HG02870 (cell line): ENCODE measurements at regions not wholly inside any gene's neighbourhood (a gene's known extent, or its start where the extent isn't known, plus 50 kb on each side); places are given as distances from the start of the nearest gene placed in this dataset.
"Not testable (repeated sequence)": the region's sequence is repeated elsewhere in the genome, so short reads cannot be mapped to it uniquely, and the experiment has no call there.

Source experiments
- ATAC-seq: cut with Tn5 transposase; IDR thresholded peaks from one replicate; pipeline ENCODE4 v1.9.1; 2021; ENCODE audit warnings: mild to moderate bottlenecking, moderate library complexity; ENCODE audit not compliant: unreplicated experiment

DNA sequence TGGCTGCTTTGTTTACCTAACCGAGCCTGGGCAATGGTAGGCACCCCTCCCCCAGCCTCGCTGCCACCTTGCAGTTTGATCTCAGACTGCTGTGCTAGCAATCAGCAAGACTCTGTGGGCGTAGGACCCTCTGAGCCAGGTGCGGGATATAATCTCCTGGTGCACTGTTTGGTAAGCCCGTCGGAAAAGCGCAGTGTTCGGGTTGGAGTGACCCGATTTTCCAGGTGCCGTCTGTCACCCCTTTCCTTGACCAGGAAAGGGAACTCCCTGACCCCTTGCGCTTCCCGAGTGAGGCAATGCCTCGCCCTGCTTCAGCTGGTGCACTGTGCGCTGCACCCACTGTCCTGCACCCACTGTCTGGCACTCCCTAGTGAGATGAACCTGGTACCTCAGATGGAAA, 482.2 kb upstream of the SMC2 start:
- ATAC-seq, result not testable (repeated sequence)

- no peak for ATAC-seq
Observed at GRCh38 chr9:103615994-103616393, 478.1 kb upstream of the SMC2 start.

GRCh38 chr9:103617046-103617445, 477.1 kb upstream of the SMC2 start:
- ATAC-seq, result no peak

GRCh38 chr9:103625161-103625804, 468.8 kb upstream of the SMC2 start:
- ATAC-seq, result no peak

DNA sequence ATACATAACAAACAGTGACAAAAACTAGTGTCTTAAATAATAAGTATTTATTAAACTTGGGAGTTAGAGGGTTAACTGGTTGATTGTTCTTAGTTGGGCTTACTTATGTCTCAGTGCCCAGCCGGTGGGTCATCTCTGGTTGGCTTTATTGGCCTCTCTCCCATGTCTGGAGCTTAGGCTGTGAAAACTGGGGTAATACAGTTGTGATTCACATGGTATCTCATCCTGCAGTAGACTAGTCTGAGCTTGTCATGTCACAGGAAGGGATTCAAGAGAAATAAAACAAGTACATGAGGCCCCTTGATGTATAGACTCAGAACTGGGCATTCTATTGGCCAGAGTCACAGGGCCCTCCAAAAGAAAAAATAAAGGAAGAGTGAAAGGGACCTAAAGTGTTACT, 466.4 kb upstream of the SMC2 start:
- ATAC-seq, result no peak

GRCh38 chr9:103649086-103649485, 445.0 kb upstream of the SMC2 start:
- no peak for ATAC-seq

DNA sequence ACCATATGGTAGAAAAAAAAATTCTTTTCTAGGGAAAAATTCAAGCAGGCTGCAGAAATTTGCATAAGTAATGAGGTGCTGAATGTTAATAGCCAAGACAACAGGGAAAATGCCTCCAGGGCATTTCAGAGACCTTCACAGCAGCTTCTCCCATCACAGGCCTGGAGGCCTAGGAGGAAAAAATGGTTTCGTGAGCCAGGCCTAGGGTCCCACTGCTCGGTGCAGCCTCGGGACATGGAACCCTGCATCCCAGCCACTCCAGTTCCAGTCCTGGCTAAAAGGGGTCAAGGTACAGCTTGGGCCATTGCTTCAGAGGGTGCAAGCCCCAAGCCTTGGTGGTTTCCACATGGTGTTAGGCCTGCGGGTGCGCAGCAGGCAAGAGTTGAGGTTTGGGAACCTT, 436.0 kb upstream of the SMC2 start:
- no peak for ATAC-seq

GRCh38 chr9:103660830-103661229, 433.3 kb upstream of the SMC2 start:
- ATAC-seq, result no peak

DNA sequence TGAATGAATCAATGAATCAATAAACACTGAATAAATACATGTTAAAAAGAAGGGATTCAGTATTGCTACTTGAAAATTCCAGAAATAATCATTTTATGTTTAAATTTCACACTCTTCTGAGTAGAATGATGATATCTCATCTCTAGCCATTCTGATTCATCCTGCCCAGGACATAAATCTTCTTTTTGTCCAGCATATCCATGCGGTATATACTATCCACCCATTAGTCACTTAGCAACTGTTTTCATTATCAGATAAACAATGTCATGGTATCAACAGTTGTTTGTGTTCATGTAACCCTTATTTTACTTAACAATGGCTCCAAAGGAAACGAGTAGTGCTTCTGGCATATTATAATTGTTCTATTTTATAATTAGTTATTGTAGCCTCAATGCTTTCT, 432.4 kb upstream of the SMC2 start:
- ATAC-seq, result no peak

- ATAC-seq, result no peak
Observed at GRCh38 chr9:103669296-103669695, 424.8 kb upstream of the SMC2 start.

- no peak for ATAC-seq
Observed at GRCh38 chr9:103674271-103674670, 419.8 kb upstream of the SMC2 start.

DNA sequence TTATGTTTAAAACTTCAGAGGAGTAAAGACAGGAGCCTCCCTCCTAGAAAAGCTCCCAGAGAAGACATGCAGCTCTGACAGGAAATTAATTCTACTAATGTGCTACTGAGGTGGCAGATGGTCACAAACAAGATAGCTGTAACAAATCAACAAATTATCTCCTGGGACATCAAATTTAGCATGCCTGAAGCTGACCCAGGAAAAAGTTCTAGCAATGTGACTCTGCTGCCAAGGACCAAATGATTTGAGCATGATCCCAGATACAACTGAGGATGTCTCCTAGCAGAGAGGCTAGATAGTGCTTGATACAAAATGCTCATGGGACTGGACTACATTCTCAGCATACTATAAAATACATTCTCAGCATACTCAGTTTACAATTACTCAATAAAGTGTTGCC, 413.5 kb upstream of the SMC2 start:
- no peak for ATAC-seq

GRCh38 chr9:103681435-103681834, 412.7 kb upstream of the SMC2 start:
- no peak for ATAC-seq

DNA sequence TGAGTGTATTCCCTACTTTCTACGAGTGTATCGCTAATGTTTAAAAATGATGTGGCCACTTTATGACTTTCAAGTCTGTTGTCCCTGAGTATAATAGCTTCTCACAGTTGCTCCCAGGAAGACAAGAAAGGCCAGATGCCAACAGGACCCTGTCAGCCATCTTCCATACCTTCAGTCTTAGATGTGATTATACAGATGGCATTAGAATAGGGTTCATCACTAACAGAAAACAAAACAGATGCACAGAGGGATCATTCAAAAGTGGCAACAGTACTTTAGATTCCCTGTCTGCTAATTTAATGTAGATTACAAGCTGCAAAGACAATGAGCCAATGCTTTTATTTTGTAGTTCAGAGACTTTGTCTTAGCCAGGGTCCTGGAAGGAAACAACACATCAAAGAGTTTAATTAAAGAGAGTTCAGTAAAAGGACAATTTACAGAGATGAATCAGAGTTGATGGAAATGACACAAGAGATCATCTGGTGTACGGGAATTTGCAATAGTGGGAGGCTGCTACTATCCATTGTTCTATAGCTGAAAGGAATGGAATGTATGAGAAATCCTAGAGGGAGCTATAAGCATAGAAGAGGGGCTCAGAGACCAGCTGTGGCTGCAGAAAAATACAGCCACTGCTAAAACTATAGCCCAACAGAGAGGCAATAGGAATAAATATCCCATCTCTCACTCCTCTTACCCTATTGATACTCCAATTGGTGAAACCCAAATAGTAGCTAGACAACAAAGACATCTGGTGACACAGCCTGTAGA, 393.7 kb upstream of the SMC2 start:
- ATAC-seq, result no peak

DNA sequence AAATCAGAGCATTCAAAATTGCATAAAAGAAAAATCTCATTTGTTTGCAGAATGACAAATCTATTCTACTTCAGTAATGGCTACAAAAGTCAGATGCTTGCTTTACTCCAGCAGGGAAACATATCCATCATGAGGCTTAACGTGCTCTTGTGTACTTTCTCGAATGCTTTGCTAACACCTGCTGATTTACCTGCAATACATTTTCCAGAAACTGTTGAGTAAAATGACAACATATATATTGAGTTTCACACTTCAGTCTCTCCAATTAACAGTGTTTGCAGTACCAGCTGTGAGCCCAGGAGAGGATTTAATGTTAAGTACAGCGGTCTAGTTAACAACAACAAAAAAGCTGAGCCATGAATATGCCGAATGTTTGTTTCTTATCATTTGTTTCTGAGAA, 391.5 kb upstream of the SMC2 start:
- no peak for ATAC-seq

GRCh38 chr9:103707181-103707580, 386.9 kb upstream of the SMC2 start:
- ATAC-seq, result no peak

- no peak for ATAC-seq
Observed at GRCh38 chr9:103709366-103709765, 384.7 kb upstream of the SMC2 start.

DNA sequence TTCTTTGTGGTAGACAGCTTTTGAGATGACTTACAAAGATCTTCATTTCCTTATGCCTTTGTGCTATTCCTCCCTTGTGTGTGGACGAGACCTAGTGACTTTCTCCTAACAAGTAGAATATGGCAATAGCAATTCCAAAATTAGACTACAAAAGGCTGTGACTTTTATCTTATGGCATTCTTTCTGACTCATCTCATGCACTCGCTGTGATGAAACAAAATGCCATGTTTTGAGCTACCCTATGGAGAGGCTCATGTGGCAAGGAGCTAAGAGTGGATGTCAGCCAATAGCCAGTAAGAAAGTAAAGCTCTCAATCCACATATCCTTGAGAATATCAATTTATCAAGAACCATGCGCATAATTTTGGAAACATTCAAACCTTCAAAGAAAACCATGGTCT, 380.5 kb upstream of the SMC2 start:
- no peak for ATAC-seq

GRCh38 chr9:103714992-103715391, 379.1 kb upstream of the SMC2 start:
- ATAC-seq, result no peak

GRCh38 chr9:103721056-103721455, 373.1 kb upstream of the SMC2 start:
- ATAC-seq, result no peak

- ATAC-seq, result no peak
Observed at GRCh38 chr9:103730866-103731265, 363.2 kb upstream of the SMC2 start.

GRCh38 chr9:103731541-103731940, 362.6 kb upstream of the SMC2 start:
- no peak for ATAC-seq

- no peak for ATAC-seq
Observed at GRCh38 chr9:103734471-103734870, 359.6 kb upstream of the SMC2 start.
